ENCODE measurements at regions not wholly inside any gene's neighbourhood (a gene's known extent, or its start where the extent isn't known, plus 50 kb on each side); places are given as distances from the start of the nearest gene placed in this dataset.
"Not testable (repeated sequence)": the region's sequence is repeated elsewhere in the genome, so short reads cannot be mapped to it uniquely, and the experiment has no call there.

DNA sequence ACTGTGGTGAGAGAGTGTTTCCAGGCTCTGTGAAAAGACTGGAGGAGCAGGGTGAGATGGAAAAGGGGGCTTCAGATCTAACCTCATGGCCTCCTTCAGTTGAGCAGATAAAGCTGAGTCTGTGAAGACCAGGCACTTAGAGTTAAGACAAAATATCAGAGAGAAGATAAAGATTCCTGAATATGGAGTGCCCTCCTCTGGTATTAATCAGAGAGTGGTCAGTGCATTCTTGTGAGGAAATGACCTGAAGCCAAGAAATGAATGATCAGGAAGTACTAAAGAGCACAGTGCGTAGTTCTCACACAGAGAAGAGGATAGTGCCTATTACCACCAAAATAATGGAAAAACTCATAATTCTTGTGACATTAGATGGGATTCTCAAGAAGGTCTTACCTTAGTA lies 1417.0 kb upstream of the ACO1 start:
- DNase-seq (ENCODE audit: low read depth), result peak; percentile 30

DNA sequence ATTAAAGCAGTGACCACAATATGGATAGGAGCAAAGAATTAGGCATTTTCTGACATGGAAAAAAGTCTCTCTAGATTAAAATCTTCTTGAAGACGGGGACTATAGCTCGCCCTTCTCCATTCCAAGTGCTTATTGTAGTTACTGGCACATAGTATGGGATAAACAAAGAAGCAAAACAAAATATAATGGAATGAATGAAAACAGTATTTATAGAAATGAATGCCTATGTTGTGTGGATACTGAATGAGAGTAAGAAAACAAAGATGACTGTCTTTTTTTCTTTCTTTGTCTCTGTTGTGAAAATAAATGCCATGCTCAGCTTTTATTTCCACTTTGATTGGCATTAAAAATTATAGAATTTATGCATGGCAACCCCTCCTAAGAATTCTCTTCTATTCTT lies 1414.3 kb upstream of the ACO1 start:
- no peak for DNase-seq (ENCODE audit: low read depth)

GRCh38 chr9:30970812-30971211 lies 1413.6 kb upstream of the ACO1 start:
- DNase-seq (ENCODE audit: low read depth), result no peak

GRCh38 chr9:30972654-30973053 lies 1411.8 kb upstream of the ACO1 start:
- no peak for DNase-seq (ENCODE audit: low read depth)

GRCh38 chr9:30977965-30978364 lies 1406.5 kb upstream of the ACO1 start:
- no peak for DNase-seq (ENCODE audit: low read depth)

- DNase-seq (ENCODE audit: low read depth), result no peak
Measured at GRCh38 chr9:30982301-30982700, 1402.1 kb upstream of the ACO1 start.

GRCh38 chr9:30995956-30996738 lies 1388.3 kb upstream of the ACO1 start:
- peak; percentile 49 for DNase-seq (ENCODE audit: low read depth)

- peak; percentile 9 for DNase-seq (ENCODE audit: low read depth)
Measured at GRCh38 chr9:30996761-30997160, 1387.7 kb upstream of the ACO1 start.

DNA sequence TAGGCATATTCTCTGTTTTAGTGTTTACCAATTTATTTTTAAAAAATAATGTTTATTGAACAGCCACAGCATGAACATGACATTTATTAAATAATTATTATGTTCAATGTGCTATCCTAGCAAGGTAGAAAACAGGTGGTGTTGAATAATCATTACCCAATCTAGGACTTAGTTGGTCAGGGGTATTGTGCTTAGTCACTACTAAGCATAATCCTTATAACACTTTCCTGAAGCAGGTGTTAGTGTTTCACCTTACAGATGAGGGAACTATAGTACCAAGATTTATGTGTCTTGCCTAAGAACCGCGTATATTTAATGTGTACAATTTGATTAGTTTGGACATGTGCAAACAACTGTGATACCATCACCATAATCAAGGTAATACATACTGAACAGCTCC lies 1387.2 kb upstream of the ACO1 start:
- no peak for DNase-seq (ENCODE audit: low read depth)

GRCh38 chr9:31005086-31005665 lies 1379.3 kb upstream of the ACO1 start:
- no peak for DNase-seq (ENCODE audit: low read depth)

GRCh38 chr9:31013371-31013770 lies 1371.1 kb upstream of the ACO1 start:
- DNase-seq (ENCODE audit: low read depth), result no peak

DNA sequence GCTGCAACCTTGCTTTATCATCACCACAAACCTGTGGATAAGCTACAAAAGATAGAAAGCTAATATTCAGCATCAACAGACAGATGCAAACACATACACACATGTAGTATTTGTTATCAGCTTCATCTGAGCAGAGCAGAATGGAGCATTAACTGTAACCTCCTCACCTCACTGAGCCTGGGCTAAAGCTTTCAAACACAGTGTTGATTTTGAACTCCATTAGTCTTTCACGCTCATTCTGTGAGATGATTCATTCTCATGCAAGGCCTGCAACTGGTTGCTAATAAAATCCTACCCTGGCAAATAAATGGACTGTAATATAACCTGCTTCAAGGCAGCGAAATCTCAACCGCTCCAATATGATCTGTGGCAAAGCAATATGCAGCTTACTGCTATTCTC lies 1360.6 kb upstream of the ACO1 start:
- DNase-seq (ENCODE audit: low read depth), result peak; percentile 22

DNA sequence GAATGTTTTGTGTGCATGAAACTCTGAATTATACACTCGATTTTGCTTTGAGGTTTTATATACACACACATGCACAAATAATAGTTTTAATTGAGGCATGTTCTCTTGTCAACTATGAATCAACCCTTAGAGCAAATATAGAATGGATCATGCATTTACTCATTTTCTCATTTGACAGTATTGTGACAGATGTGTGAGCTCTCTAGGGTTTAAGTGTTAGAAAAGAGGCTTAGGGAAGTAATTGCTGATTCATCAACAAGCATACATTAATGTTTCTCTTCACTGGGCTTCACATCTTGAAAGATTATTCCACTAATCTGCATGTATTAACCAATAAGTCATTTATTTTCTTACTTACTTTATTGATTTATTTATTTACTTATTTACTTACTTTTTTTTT lies 1356.8 kb upstream of the ACO1 start:
- no peak for DNase-seq (ENCODE audit: low read depth)

GRCh38 chr9:31028137-31028536 lies 1356.3 kb upstream of the ACO1 start:
- DNase-seq (ENCODE audit: low read depth), result no peak

GRCh38 chr9:31030741-31031202 lies 1353.7 kb upstream of the ACO1 start:
- peak; percentile 22 for DNase-seq (ENCODE audit: low read depth)

- DNase-seq (ENCODE audit: low read depth), result no peak
Measured at GRCh38 chr9:31032206-31032605, 1352.2 kb upstream of the ACO1 start.

DNA sequence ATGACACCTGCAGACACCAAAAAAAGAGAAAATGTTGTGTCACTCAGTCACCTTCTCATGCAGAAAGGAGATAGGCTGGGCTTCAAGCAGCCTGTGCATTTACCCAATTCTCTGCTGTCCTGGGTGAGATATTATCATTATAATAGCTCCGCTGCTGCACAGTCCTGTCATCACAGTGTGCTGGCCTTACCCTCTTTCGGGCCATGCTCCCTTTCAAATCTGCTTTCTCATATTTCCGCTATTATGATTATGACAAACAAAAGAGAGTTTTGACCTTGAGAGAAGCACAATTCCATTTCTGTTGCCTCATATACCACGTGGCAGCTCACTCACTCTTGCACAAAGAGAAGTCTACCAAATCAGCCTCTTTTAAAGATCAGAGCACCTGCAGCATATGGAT lies 1350.1 kb upstream of the ACO1 start:
- no peak for DNase-seq (ENCODE audit: low read depth)

- DNase-seq (ENCODE audit: low read depth), result no peak
Measured at GRCh38 chr9:31040564-31040963, 1343.9 kb upstream of the ACO1 start.

DNA sequence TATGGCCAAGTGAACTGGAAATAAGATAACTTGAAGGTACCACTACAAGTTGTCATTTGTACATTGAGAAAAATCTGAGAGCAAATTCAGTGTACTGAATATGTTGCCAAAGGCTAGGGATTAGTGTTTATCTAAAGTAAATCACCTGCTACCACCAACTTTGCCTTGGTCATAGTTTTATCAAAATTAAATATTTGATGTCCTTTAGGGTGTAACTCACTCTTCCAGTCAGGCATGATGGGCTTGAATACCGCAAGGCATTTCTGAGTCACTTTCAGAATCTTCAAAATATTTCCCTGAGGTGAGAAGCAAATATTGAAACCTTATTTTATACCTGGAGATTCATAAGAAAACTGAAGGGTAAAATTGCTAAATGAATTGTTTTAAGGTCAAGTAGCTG lies 1338.6 kb upstream of the ACO1 start:
- DNase-seq (ENCODE audit: low read depth), result no peak

GRCh38 chr9:31061592-31061991 lies 1322.9 kb upstream of the ACO1 start:
- not testable (repeated sequence) for DNase-seq (ENCODE audit: low read depth)

- DNase-seq (ENCODE audit: low read depth), result no peak
Measured at GRCh38 chr9:31065691-31066090, 1318.8 kb upstream of the ACO1 start.

DNA sequence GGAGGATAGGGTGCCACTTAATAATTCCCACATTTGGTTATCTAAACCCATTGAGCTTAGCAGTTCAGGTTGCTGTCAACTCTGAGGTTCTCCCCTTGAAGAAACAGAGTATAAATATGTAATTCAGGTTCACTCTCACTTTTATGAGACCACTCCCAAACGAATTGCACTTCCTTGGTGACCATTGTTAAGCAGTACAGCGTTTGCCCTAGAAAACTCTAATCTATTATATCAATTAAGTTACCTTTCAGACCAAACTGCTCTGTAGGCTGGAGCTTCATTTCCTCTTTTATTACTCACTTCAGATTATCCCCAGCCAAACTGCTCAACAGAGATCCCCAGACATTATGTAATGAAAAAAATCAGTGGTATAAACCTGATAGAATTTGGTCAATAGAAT lies 1317.0 kb upstream of the ACO1 start:
- DNase-seq (ENCODE audit: low read depth), result no peak

GRCh38 chr9:31071606-31072286 lies 1312.7 kb upstream of the ACO1 start:
- no peak for DNase-seq (ENCODE audit: low read depth)

Measured in renal cortical epithelial cell (primary cell).